A549 (cell line): ENCODE measurements at regions not wholly inside any gene's neighbourhood (a gene's known extent, or its start where the extent isn't known, plus 50 kb on each side); places are given as distances from the start of the nearest gene placed in this dataset.

Experiments
- ATAC-seq, 2 experiments: fragments of 200-7000 bp in 1 of 2; fragments of >200 bp in 1 of 2; cut with Nextera tagmentation in 1 of 2; cut with Tn5 transposase in 1 of 2; 3 replicates each; pipeline versions ENCODE4 v1.8.0 to v1.9.1; 2018 to 2020; ENCODE audit warnings: mild to moderate bottlenecking in 1 of 2, moderate library complexity in 1 of 2
- CTCF ChIA-PET: fragments of 300-600 bp; sonication (Branson Sonifier 250); formaldehyde crosslinking; extraction: SDS; loops from one replicate; lab custom pipeline; 2021; ENCODE audit warnings: antibody characterized with exemption, inconsistent platforms; lab: Yijun Ruan, JAX
- POLR2A ChIA-PET: fragments of 350-600 bp; formaldehyde crosslinking; extraction: SDS; loops from one replicate; lab custom pipeline; 2021; ENCODE audit warnings: antibody characterized with exemption, inconsistent platforms; lab: Yijun Ruan, JAX
- DNase-seq, 2 experiments: peaks; one replicate each; pipeline versions ENCODE4 v3.0.0 to v3.0.0-alpha.2; 2011 to 2016; ENCODE audit warnings: low read depth in 1 of 2, low spot score in 1 of 2
- FAIRE-seq: peaks from 2 replicates; lab custom pipeline; 2011; peaks lifted over from hg19 to GRCh38; lab: Jason Lieb, UNC
- H3K27ac ChIP-seq, 2 experiments: fragments of >200 bp; sonication (Bioruptor Twin); formaldehyde crosslinking; 3 replicates each; pipeline ENCODE4 v1.5.1; 2016 to 2017
- H3K4me1 ChIP-seq: fragments of >200 bp; sonication (Bioruptor Twin); formaldehyde crosslinking; 3 replicates; pipeline ENCODE4 v1.6.1; 2016
- H3K4me2 ChIP-seq: fragments of >200 bp; sonication (Bioruptor Twin); formaldehyde crosslinking; 3 replicates; pipeline ENCODE4 v1.6.1; 2016
- H3K4me3 ChIP-seq: fragments of >200 bp; sonication (Bioruptor Twin); formaldehyde crosslinking; 3 replicates; pipeline ENCODE4 v1.5.1; 2016
- H3K9me3 ChIP-seq: fragments of >200 bp; sonication (Bioruptor Twin); formaldehyde crosslinking; 3 replicates; pipeline ENCODE4 v1.6.1; 2016
- BHLHE40 ChIP-seq: IDR thresholded peaks from 2 replicates; pipeline ENCODE4 v1.6.1; 2012; ENCODE audit warnings: low read depth, low read length, inconsistent platforms
- CBX8 ChIP-seq: fragments of 200-600 bp; sonication (generic); IDR thresholded peaks from 2 replicates; pipeline ENCODE4 v1.6.1; 2016
- CHD2 ChIP-seq: fragments of 150-350 bp; IDR thresholded peaks from 2 replicates; pipeline ENCODE4 v1.6.1; 2014; ENCODE audit warnings: low read length; ENCODE audit not compliant: partially characterized antibody
- CHD4 ChIP-seq: fragments of 200-600 bp; sonication (generic); IDR thresholded peaks from 2 replicates; pipeline ENCODE4 v1.6.1; 2016; ENCODE audit warnings: antibody characterized with exemption, mild to moderate bottlenecking, borderline replicate concordance
- EHMT2 ChIP-seq: fragments of 200-600 bp; sonication (generic); IDR thresholded peaks from 2 replicates; pipeline ENCODE4 v1.6.1; 2016; ENCODE audit warnings: antibody characterized with exemption, low read depth, mild to moderate bottlenecking, moderate library complexity
- EP300 ChIP-seq, 2 experiments: fragments of >200 bp; sonication (Bioruptor Twin); formaldehyde crosslinking; IDR thresholded peaks; 2 replicates in 1 of 2; 3 replicates in 1 of 2; pipeline ENCODE4 v1.6.1; 2016 to 2017
- FOSB ChIP-seq: fragments of 250-450 bp; sonication (Bioruptor Pico); IDR thresholded peaks from 2 replicates; pipeline ENCODE4 v1.5.0; 2020; ENCODE audit warnings: mild to moderate bottlenecking, moderate library complexity
- FOSL2 ChIP-seq, 2 experiments: fragments of 450-650 bp in 1 of 2; fragments of >200 bp in 1 of 2; sonication (Bioruptor Twin) in 1 of 2; formaldehyde crosslinking; IDR thresholded peaks; 2 replicates each; pipeline versions ENCODE4 v1.5.0 to v1.6.1; 2016 to 2020; ENCODE audit warnings: mild to moderate bottlenecking in 1 of 2, moderate library complexity in 1 of 2
- FOXS1 ChIP-seq: fragments of 250-450 bp; sonication (Bioruptor Pico); IDR thresholded peaks from 2 replicates; pipeline ENCODE4 v1.5.0; 2020; ENCODE audit warnings: mild to moderate bottlenecking, moderate library complexity
- GATA3 ChIP-seq: IDR thresholded peaks from 2 replicates; pipeline ENCODE4 v1.6.1; 2012; ENCODE audit warnings: borderline replicate concordance
- HDAC2 ChIP-seq: fragments of 200-600 bp; sonication (generic); IDR thresholded peaks from 2 replicates; pipeline ENCODE4 v1.6.1; 2016
- HEYL ChIP-seq: fragments of 250-450 bp; sonication (Bioruptor Pico); IDR thresholded peaks from 2 replicates; pipeline ENCODE4 v1.8.0; 2021; ENCODE audit warnings: mild to moderate bottlenecking, moderate library complexity
- HOXB5 ChIP-seq: fragments of 250-450 bp; sonication (Bioruptor Pico); IDR thresholded peaks from 2 replicates; pipeline ENCODE4 v1.5.0; 2020; ENCODE audit warnings: mild to moderate bottlenecking, moderate library complexity
- JUN ChIP-seq, 2 experiments: fragments of >200 bp; sonication (Bioruptor Twin); formaldehyde crosslinking; IDR thresholded peaks; 2 replicates in 1 of 2; 3 replicates in 1 of 2; pipeline ENCODE4 v1.6.1; 2016 to 2017
- MAZ ChIP-seq: fragments of 150-350 bp; IDR thresholded peaks from 2 replicates; pipeline ENCODE4 v1.6.1; 2014; ENCODE audit warnings: antibody characterized with exemption, low read depth, low read length, borderline replicate concordance
- NFE2L2 ChIP-seq: fragments of 150-350 bp; conservative IDR thresholded peaks from 2 replicates; pipeline ENCODE4 v1.6.1; 2014; ENCODE audit warnings: low read length
- PHF8 ChIP-seq: fragments of 200-600 bp; sonication (generic); IDR thresholded peaks from 2 replicates; pipeline ENCODE4 v1.6.1; 2016; ENCODE audit warnings: low read depth, mild to moderate bottlenecking, antibody characterized with exemption, moderate library complexity, borderline replicate concordance
- POLR2A ChIP-seq: IDR thresholded peaks from 2 replicates; pipeline ENCODE4 v1.6.1; 2012; ENCODE audit warnings: mild to moderate bottlenecking, low read length
- RARB ChIP-seq: fragments of 250-450 bp; sonication (Bioruptor Pico); IDR thresholded peaks from 2 replicates; pipeline ENCODE4 v1.8.0; 2021; ENCODE audit warnings: mild to moderate bottlenecking, moderate library complexity
- RCOR1 ChIP-seq: fragments of 150-350 bp; IDR thresholded peaks from 2 replicates; pipeline ENCODE4 v1.6.1; 2014; ENCODE audit warnings: antibody characterized with exemption, low read length, low read depth
- REST ChIP-seq: fragments of 200-600 bp; sonication (generic); IDR thresholded peaks from 2 replicates; pipeline ENCODE4 v1.6.1; 2016; ENCODE audit warnings: antibody characterized with exemption, mild to moderate bottlenecking, moderate library complexity
- RFX5 ChIP-seq: fragments of 450-650 bp; IDR thresholded peaks from 2 replicates; pipeline ENCODE4 v1.7.1; 2014; ENCODE audit warnings: antibody characterized with exemption, mild to moderate bottlenecking, moderate library complexity
- SREBF2 ChIP-seq: fragments of 450-650 bp; IDR thresholded peaks from 2 replicates; pipeline ENCODE4 v1.6.1; 2014; ENCODE audit warnings: mild to moderate bottlenecking, moderate library complexity
- ZC3H11A ChIP-seq: fragments of 450-650 bp; IDR thresholded peaks from 2 replicates; pipeline ENCODE4 v1.6.1; 2014; ENCODE audit warnings: antibody characterized with exemption, mild to moderate bottlenecking
- ZFP36 ChIP-seq: fragments of 450-650 bp; IDR thresholded peaks from 2 replicates; pipeline ENCODE4 v1.6.1; 2014; ENCODE audit warnings: borderline replicate concordance; ENCODE audit not compliant: partially characterized antibody
- ZNF302 ChIP-seq: fragments of 250-450 bp; sonication (Bioruptor Pico); IDR thresholded peaks from 2 replicates; pipeline ENCODE4 v1.9.0; 2021; ENCODE audit warnings: inconsistent platforms, mild to moderate bottlenecking, moderate library complexity
- ZSCAN20 ChIP-seq: fragments of 250-450 bp; sonication (Bioruptor Pico); IDR thresholded peaks from 2 replicates; pipeline ENCODE4 v1.8.0; 2022; ENCODE audit warnings: mild to moderate bottlenecking, moderate library complexity
- WGBS: methylation state at CpG from one replicate; pipeline ENCODE4 v1.1.6; 2017; ENCODE audit errors: missing lambda C conversion rate; 5-methylcytosine and 5-hydroxymethylcytosine counted together
- TF ChIP-seq, protein P1 (sequence below): fragments of >200 bp; sonication (Bioruptor Twin); formaldehyde crosslinking; IDR thresholded peaks from 2 replicates; pipeline ENCODE4 v1.6.1; 2016
- TF ChIP-seq, protein P2 (sequence below): fragments of >200 bp; sonication (Bioruptor Twin); formaldehyde crosslinking; IDR thresholded peaks from 3 replicates; pipeline ENCODE4 v1.5.1; 2016

GRCh38 chr2:180352620-180353019 lies 345.5 kb upstream of the CWC22 start:
- CTCF ChIA-PET: interaction anchor here (0.9 kb wide), 1 partner anchor 38 kb away, joined by 3 read pairs; no protein-coding TSS in a partner anchor
- 19% methylated on average over 1 of the region's 1 CpG for WGBS
- H3K9me3 ChIP-seq: no peaks in the 10 kb centered on the region
- no peak overlapping the region for H3K4me2 ChIP-seq
- ATAC-seq (no peak), FAIRE-seq (no peak), DNase-seq (no peak)
- H3K27ac ChIP-seq: no peak overlapping the region
- H3K4me3 ChIP-seq: no peak overlapping the region
- POLR2A ChIA-PET: no interaction called here
- no peaks in the 10 kb centered on the region for H3K4me1 ChIP-seq
- no peak for TF ChIP-seq PHF8
- TF ChIP-seq CHD4: no peak
- TF ChIP-seq MAZ: no peak
- TF ChIP-seq BHLHE40: no peak
- TF ChIP-seq NFE2L2: no peak
- TF ChIP-seq ZSCAN20: no peak
- TF ChIP-seq FOSB: no peak
- no peak for TF ChIP-seq SREBF2
- no peak for TF ChIP-seq FOSL2 (IDR thresholded peaks at IDR 0.05)
- TF ChIP-seq FOSL2 (CRISPR knock-in tag; IDR thresholded peaks at IDR 0.05): no peak
- TF ChIP-seq, protein P1, sequence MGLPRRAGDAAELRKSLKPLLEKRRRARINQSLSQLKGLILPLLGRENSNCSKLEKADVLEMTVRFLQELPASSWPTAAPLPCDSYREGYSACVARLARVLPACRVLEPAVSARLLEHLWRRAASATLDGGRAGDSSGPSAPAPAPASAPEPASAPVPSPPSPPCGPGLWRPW: no peak
- no peak for TF ChIP-seq RCOR1
- TF ChIP-seq RARB: no peak
- no peak for TF ChIP-seq JUN (IDR thresholded peaks at IDR 0.05)
- TF ChIP-seq ZC3H11A: no peak

DNA sequence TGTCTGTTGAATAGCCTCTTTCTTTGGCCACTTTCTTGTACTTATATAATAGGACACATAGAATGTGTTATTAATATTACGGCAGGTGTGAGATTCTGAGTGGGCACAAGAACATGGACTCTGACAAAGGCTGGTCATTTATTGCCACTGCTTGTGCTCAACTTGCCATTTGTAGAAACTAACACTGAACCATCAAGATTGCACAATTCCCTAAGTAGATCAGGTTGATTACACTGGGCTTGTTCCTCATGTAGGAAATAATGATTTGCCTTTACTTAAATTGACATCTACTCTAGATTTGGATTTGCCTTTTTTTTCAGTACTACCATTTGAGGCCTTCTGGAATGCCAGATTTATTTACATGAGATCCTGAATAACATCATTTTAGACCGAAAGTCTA lies 342.7 kb upstream of the CWC22 start:
- no peak overlapping the region for H3K4me2 ChIP-seq
- no peak overlapping the region for H3K27ac ChIP-seq
- CTCF ChIA-PET: no interaction called here
- ATAC-seq: no peak
- 78% methylated on average over 2 of the region's 2 CpGs for WGBS
- H3K4me1 ChIP-seq: no peaks in the 10 kb centered on the region
- no peak for DNase-seq
- H3K4me3 ChIP-seq: no peak overlapping the region
- POLR2A ChIA-PET: no interaction called here
- no peaks in the 10 kb centered on the region for H3K9me3 ChIP-seq
- FAIRE-seq: no peak
- no peak for TF ChIP-seq RCOR1
- TF ChIP-seq CBX8: no peak
- TF ChIP-seq REST: no peak
- no peak for TF ChIP-seq RARB
- no peak for TF ChIP-seq ZSCAN20
- no peak for TF ChIP-seq HEYL (CRISPR knock-in tag)
- TF ChIP-seq, protein P2, sequence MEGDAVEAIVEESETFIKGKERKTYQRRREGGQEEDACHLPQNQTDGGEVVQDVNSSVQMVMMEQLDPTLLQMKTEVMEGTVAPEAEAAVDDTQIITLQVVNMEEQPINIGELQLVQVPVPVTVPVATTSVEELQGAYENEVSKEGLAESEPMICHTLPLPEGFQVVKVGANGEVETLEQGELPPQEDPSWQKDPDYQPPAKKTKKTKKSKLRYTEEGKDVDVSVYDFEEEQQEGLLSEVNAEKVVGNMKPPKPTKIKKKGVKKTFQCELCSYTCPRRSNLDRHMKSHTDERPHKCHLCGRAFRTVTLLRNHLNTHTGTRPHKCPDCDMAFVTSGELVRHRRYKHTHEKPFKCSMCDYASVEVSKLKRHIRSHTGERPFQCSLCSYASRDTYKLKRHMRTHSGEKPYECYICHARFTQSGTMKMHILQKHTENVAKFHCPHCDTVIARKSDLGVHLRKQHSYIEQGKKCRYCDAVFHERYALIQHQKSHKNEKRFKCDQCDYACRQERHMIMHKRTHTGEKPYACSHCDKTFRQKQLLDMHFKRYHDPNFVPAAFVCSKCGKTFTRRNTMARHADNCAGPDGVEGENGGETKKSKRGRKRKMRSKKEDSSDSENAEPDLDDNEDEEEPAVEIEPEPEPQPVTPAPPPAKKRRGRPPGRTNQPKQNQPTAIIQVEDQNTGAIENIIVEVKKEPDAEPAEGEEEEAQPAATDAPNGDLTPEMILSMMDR: no peak
- no peak for TF ChIP-seq HOXB5
- TF ChIP-seq GATA3: no peak
- no peak for TF ChIP-seq POLR2A
- TF ChIP-seq ZNF302 (CRISPR knock-in tag): no peak
- no peak for TF ChIP-seq EP300 (IDR thresholded peaks at IDR 0.05)
- no peak for TF ChIP-seq ZFP36
- TF ChIP-seq EHMT2: no peak
- no peak for TF ChIP-seq CHD2
- no peak for TF ChIP-seq HDAC2
- no peak for TF ChIP-seq RFX5
- no peak for TF ChIP-seq FOSB
- no peak for TF ChIP-seq FOXS1 (CRISPR knock-in tag)
- TF ChIP-seq, all 56 proteins: peak for 0
